Keratinocyte (primary cell): ENCODE measurements at regions not wholly inside any gene's neighbourhood (a gene's known extent, or its start where the extent isn't known, plus 50 kb on each side); places are given as distances from the start of the nearest gene placed in this dataset.

Source experiments
- EZH2 ChIP-seq: IDR thresholded peaks from one replicate; pipeline ENCODE4 v1.6.1; 2012; ENCODE audit warnings: inconsistent platforms, mild to moderate bottlenecking, low read length, moderate library complexity
- TF ChIP-seq, protein P1 (sequence below), 3 experiments: IDR thresholded peaks in 1 of 3; conservative IDR thresholded peaks in 1 of 3; optimal IDR thresholded peaks in 1 of 3; 2 replicates in 2 of 3; 3 replicates in 1 of 3; pipeline versions ENCODE3 to v1.5.1; 2011; ENCODE audit warnings: low read length in 3 of 3, mild to moderate bottlenecking in 3 of 3, moderate library complexity in 2 of 3, control low read depth in 1 of 3, inconsistent platforms in 1 of 3; ENCODE audit not compliant: insufficient read depth in 2 of 3; ENCODE audit errors: extremely low read depth in 1 of 3

- TF ChIP-seq, protein P1, sequence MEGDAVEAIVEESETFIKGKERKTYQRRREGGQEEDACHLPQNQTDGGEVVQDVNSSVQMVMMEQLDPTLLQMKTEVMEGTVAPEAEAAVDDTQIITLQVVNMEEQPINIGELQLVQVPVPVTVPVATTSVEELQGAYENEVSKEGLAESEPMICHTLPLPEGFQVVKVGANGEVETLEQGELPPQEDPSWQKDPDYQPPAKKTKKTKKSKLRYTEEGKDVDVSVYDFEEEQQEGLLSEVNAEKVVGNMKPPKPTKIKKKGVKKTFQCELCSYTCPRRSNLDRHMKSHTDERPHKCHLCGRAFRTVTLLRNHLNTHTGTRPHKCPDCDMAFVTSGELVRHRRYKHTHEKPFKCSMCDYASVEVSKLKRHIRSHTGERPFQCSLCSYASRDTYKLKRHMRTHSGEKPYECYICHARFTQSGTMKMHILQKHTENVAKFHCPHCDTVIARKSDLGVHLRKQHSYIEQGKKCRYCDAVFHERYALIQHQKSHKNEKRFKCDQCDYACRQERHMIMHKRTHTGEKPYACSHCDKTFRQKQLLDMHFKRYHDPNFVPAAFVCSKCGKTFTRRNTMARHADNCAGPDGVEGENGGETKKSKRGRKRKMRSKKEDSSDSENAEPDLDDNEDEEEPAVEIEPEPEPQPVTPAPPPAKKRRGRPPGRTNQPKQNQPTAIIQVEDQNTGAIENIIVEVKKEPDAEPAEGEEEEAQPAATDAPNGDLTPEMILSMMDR (optimal IDR thresholded peaks at IDR 0.05 in 1 of 3, IDR thresholded peaks at IDR 0.05 in 1 of 3, conservative IDR thresholded peaks at IDR 0.05 in 1 of 3; ENCODE audit: extremely low read depth in 1 of 3, insufficient read depth in 2 of 3, low read length in 3 of 3) = no peak
- TF ChIP-seq EZH2 = no peak
Measured at GRCh38 chrX:34218063-34218462, 85.9 kb upstream of the FAM47A start.
